ENCODE measurements at regions not wholly inside any gene's neighbourhood (a gene's known extent, or its start where the extent isn't known, plus 50 kb on each side); places are given as distances from the start of the nearest gene placed in this dataset.

DNA sequence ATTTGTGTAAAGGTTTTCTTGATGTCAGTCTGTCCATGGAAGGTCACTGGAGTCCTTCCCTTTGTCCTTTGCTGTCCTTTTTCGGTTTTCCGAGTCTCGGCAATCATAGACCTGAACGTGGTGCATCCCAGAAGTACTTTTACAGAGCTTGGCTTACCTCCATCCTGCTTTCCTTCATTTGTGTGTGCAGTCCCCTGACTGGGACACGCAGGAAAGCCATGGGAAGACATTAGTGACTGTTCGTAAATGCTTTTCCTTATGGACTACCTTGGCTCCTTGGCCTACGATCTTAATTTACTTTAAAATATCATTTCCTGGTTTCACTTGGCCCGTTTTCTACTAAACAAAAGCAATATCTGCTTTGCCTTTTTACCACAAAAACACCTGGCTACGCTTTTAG is 328.4 kb upstream of the RARB start:
- H3K27ac ChIP-seq: no peak overlapping the region
- TF ChIP-seq, protein P1, sequence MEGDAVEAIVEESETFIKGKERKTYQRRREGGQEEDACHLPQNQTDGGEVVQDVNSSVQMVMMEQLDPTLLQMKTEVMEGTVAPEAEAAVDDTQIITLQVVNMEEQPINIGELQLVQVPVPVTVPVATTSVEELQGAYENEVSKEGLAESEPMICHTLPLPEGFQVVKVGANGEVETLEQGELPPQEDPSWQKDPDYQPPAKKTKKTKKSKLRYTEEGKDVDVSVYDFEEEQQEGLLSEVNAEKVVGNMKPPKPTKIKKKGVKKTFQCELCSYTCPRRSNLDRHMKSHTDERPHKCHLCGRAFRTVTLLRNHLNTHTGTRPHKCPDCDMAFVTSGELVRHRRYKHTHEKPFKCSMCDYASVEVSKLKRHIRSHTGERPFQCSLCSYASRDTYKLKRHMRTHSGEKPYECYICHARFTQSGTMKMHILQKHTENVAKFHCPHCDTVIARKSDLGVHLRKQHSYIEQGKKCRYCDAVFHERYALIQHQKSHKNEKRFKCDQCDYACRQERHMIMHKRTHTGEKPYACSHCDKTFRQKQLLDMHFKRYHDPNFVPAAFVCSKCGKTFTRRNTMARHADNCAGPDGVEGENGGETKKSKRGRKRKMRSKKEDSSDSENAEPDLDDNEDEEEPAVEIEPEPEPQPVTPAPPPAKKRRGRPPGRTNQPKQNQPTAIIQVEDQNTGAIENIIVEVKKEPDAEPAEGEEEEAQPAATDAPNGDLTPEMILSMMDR (conservative IDR thresholded peaks at IDR 0.05): no peak
- TF ChIP-seq EZH2 (IDR thresholded peaks at IDR 0.05; ENCODE audit: low read depth): no peak
- no peaks in the 10 kb centered on the region for H3K9me2 ChIP-seq (ENCODE audit: insufficient read depth)
- H3K27me3 ChIP-seq (ENCODE audit: insufficient read depth, low read depth): no peaks in the 10 kb centered on the region
- CTCF ChIA-PET: no interaction called here
- no peak overlapping the region for H3K4me2 ChIP-seq
- no peaks in the 10 kb centered on the region for H3K36me3 ChIP-seq (ENCODE audit: low read depth)
- no peaks in the 10 kb centered on the region for H4K20me1 ChIP-seq (ENCODE audit: insufficient read depth)
- H3K79me2 ChIP-seq (ENCODE audit: low read depth): no peaks in the 10 kb centered on the region
- H3K4me3 ChIP-seq: no peak overlapping the region
- no peak for DNase-seq
- H3K4me1 ChIP-seq (replicated peaks; ENCODE audit: insufficient read depth): no peaks in the 10 kb centered on the region
- no peaks in the 10 kb centered on the region for H3F3A ChIP-seq (ENCODE audit: insufficient read depth, low read depth)
- POLR2A ChIA-PET (ENCODE audit: unreplicated experiment): no interaction called here
- no peak overlapping the region for H2AFZ ChIP-seq
- no TSS peak for BruUV-seq (replicated peaks)
- intact Hi-C loops (cut with micrococcal nuclease; ENCODE audit: unreplicated experiment): no loop called here
- H3K9me3 ChIP-seq (ENCODE audit: insufficient read depth, low read depth): no peaks in the 10 kb centered on the region

DNA sequence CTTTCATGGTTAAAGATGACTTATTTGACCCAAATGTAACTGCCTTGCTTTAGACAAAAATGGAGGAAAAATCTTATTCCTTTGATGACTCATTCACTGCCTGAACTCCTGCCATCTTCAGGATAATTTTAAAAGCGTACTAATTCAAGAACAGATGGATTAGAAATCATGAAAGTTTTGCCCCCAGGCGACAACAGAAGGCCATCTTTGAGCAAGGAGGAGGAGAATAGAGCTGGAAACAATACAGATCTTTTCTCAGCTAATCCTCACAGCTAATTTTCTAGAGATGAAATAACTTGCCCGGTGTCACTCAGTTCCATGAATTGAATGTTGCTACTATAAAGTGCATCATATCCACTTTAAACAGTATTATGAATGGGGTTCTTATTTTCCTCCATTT is 324.7 kb upstream of the RARB start:
- Histone ChIP-seq H3K4me2 (no peak overlapping the region), H3K27me3 (ENCODE audit: insufficient read depth, low read depth) (no peaks in the 10 kb centered on the region), H3K4me1 (replicated peaks; ENCODE audit: insufficient read depth) (no peaks in the 10 kb centered on the region), H3F3A (ENCODE audit: insufficient read depth, low read depth) (no peaks in the 10 kb centered on the region), H3K9me2 (ENCODE audit: insufficient read depth) (no peaks in the 10 kb centered on the region), H3K27ac (no peak overlapping the region), H2AFZ (no peak overlapping the region), H3K4me3 (no peak overlapping the region), H4K20me1 (ENCODE audit: insufficient read depth) (no peaks in the 10 kb centered on the region), H3K36me3 (ENCODE audit: low read depth) (no peaks in the 10 kb centered on the region), H3K9me3 (ENCODE audit: insufficient read depth, low read depth) (no peaks in the 10 kb centered on the region), H3K79me2 (ENCODE audit: low read depth) (no peaks in the 10 kb centered on the region)
- DNase-seq: no peak
- intact Hi-C loops (cut with micrococcal nuclease; ENCODE audit: unreplicated experiment): no loop called here
- BruUV-seq (replicated peaks): no TSS peak
- ChIA-PET CTCF (no interaction called here), POLR2A (ENCODE audit: unreplicated experiment) (no interaction called here)
- no peak for TF ChIP-seq EZH2 (IDR thresholded peaks at IDR 0.05; ENCODE audit: low read depth)
- TF ChIP-seq, protein P1 (conservative IDR thresholded peaks at IDR 0.05): no peak

DNA sequence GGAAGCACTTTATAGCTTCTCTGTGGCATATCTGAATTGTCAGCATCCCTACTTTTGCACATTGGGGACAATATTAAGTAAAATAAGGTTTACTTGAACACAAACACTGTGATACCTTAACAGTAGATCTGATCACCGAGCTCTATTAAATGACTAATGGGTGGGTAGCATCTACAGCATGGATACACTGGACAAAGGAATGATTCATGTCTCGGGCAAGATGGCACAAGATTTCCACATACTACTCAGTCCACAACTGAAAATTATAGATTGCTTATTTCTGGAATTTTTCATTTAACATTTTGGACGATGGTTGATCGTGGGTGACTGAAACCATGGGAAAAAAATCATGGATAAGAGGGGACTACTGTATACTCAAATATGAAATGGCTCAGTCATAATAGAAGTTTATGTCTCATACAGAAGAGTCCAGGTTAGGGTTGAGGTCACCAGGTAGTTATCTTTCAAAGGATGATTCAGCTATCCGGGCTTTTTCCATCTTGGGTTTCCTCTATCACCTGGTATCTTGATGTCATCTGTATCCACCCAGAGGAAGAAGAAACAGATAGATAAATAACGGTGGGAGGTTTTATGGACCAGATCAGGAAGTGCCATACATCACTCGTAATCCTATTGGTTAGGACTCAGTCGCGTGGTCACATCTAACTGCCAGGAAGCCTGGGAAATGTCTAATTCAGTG is 320.0 kb upstream of the RARB start:
- Histone ChIP-seq H3K4me3 (no peak overlapping the region), H4K20me1 (ENCODE audit: insufficient read depth) (no peaks in the 10 kb centered on the region), H3K27ac (no peak overlapping the region), H2AFZ (no peak overlapping the region), H3K36me3 (ENCODE audit: low read depth) (no peaks in the 10 kb centered on the region), H3K4me1 (replicated peaks; ENCODE audit: insufficient read depth) (no peaks in the 10 kb centered on the region), H3K79me2 (ENCODE audit: low read depth) (no peaks in the 10 kb centered on the region), H3K9me3 (ENCODE audit: insufficient read depth, low read depth) (no peaks in the 10 kb centered on the region), H3K9me2 (ENCODE audit: insufficient read depth) (no peaks in the 10 kb centered on the region; the same call in 1 of the 2 replicates), H3K4me2 (no peak overlapping the region), H3F3A (ENCODE audit: insufficient read depth, low read depth) (no peaks in the 10 kb centered on the region), H3K27me3 (ENCODE audit: insufficient read depth, low read depth) (no peaks in the 10 kb centered on the region)
- POLR2A ChIA-PET (ENCODE audit: unreplicated experiment): no interaction called here
- TF ChIP-seq, protein P1 (conservative IDR thresholded peaks at IDR 0.05): no peak
- CTCF ChIA-PET: no interaction called here
- DNase-seq: no peak
- BruUV-seq (replicated peaks): no TSS peak
- intact Hi-C loops (cut with micrococcal nuclease; ENCODE audit: unreplicated experiment): no loop called here

All from PC-9 (cell line).